MM.1S (cell line): ENCODE measurements at regions not wholly inside any gene's neighbourhood (a gene's known extent, or its start where the extent isn't known, plus 50 kb on each side); places are given as distances from the start of the nearest gene placed in this dataset.

Experiments used
- DNase-seq: peaks from one replicate; pipeline ENCODE4 v3.0.0-alpha.2; 2015
- H2AFZ ChIP-seq: fragments of 300-600 bp; sonication (generic); 2 replicates; pipeline ENCODE4 v1.6.0; 2016; ENCODE audit warnings: antibody characterized with exemption, low read length
- H3F3A ChIP-seq: fragments of 300-600 bp; sonication (generic); 2 replicates; pipeline ENCODE4 v1.6.1; 2016; ENCODE audit warnings: mild to moderate bottlenecking, antibody characterized with exemption, low read length, moderate library complexity, mixed read lengths; ENCODE audit not compliant: insufficient read depth
- H3K27ac ChIP-seq: fragments of 300-600 bp; sonication (generic); 2 replicates; pipeline ENCODE4 v1.5.1; 2016; ENCODE audit warnings: mild to moderate bottlenecking, low read length
- H3K27me3 ChIP-seq: fragments of 300-600 bp; sonication (generic); replicated peaks from 2 replicates; pipeline ENCODE4 v1.6.0; 2016; ENCODE audit warnings: low read length; ENCODE audit not compliant: insufficient read depth
- H3K36me3 ChIP-seq: fragments of 300-600 bp; sonication (generic); replicated peaks from 2 replicates; pipeline ENCODE4 v1.6.1; 2016; ENCODE audit warnings: mild to moderate bottlenecking, low read length, mixed read lengths; ENCODE audit not compliant: insufficient read depth
- H3K4me1 ChIP-seq: fragments of 300-600 bp; sonication (generic); 2 replicates; pipeline ENCODE4 v1.6.1; 2016; ENCODE audit warnings: low read length, mixed read lengths
- H3K4me2 ChIP-seq: fragments of 300-600 bp; sonication (generic); 2 replicates; pipeline ENCODE4 v1.6.0; 2016; ENCODE audit warnings: low read depth, low read length
- H3K4me3 ChIP-seq: fragments of 300-600 bp; sonication (generic); 2 replicates; pipeline ENCODE4 v1.5.1; 2016; ENCODE audit warnings: low read length, mixed read lengths
- H3K79me2 ChIP-seq: fragments of 300-600 bp; sonication (generic); 2 replicates; pipeline ENCODE4 v1.6.1; 2016; ENCODE audit warnings: mixed run types, low read length, mixed read lengths
- H3K9ac ChIP-seq: fragments of 300-600 bp; sonication (generic); 2 replicates; pipeline ENCODE4 v1.6.1; 2016; ENCODE audit warnings: low read length, mixed read lengths
- H3K9me2 ChIP-seq: fragments of 300-600 bp; sonication (generic); replicated peaks from 2 replicates; pipeline ENCODE4 v1.6.1; 2016; ENCODE audit warnings: mild to moderate bottlenecking, low read length, mixed read lengths; ENCODE audit not compliant: insufficient read depth
- H3K9me3 ChIP-seq: fragments of 300-600 bp; sonication (generic); replicated peaks from 2 replicates; pipeline ENCODE4 v1.6.1; 2016; ENCODE audit warnings: mild to moderate bottlenecking, low read length, mixed read lengths; ENCODE audit not compliant: insufficient read depth
- H4K20me1 ChIP-seq: fragments of 300-600 bp; sonication (generic); 2 replicates; pipeline ENCODE4 v1.6.1; 2016; ENCODE audit warnings: mild to moderate bottlenecking, low read length, moderate library complexity, mixed read lengths; ENCODE audit not compliant: insufficient read depth
- EZH2 ChIP-seq: fragments of 300-600 bp; sonication (generic); optimal IDR thresholded peaks from 2 replicates; pipeline ENCODE3; 2017; ENCODE audit warnings: low read depth, mild to moderate bottlenecking, antibody characterized with exemption, low read length, mixed read lengths
- EZH2phosphoT487 ChIP-seq: fragments of 300-600 bp; sonication (generic); IDR thresholded peaks from 2 replicates; pipeline ENCODE4 v1.6.1; 2018; ENCODE audit warnings: antibody characterized with exemption, low read length
- TF ChIP-seq, protein P1 (sequence below): fragments of 300-600 bp; sonication (generic); IDR thresholded peaks from 2 replicates; pipeline ENCODE4 v1.5.1; 2016; ENCODE audit warnings: antibody characterized with exemption, low read length, mixed read lengths

GRCh38 chr20:56762401-56762800 is 133.3 kb downstream of the TFAP2C start:
- H3K27ac ChIP-seq: no peak overlapping the region
- H3K9me3 ChIP-seq: no peaks in the 10 kb centered on the region
- H3K9ac ChIP-seq: no peak overlapping the region
- 0 out of 2 replicates have a peak, but pooled peaks cover 7% of the 10 kb centered on the region for H3K27me3 ChIP-seq
- no peaks in the 10 kb centered on the region for H3K36me3 ChIP-seq
- no peak overlapping the region for H2AFZ ChIP-seq
- H3K4me3 ChIP-seq: no peak overlapping the region
- H3F3A ChIP-seq: no peaks in the 10 kb centered on the region
- no peak for DNase-seq
- H3K9me2 ChIP-seq: no peaks in the 10 kb centered on the region
- TF ChIP-seq EZH2phosphoT487: no peak
- TF ChIP-seq, protein P1, sequence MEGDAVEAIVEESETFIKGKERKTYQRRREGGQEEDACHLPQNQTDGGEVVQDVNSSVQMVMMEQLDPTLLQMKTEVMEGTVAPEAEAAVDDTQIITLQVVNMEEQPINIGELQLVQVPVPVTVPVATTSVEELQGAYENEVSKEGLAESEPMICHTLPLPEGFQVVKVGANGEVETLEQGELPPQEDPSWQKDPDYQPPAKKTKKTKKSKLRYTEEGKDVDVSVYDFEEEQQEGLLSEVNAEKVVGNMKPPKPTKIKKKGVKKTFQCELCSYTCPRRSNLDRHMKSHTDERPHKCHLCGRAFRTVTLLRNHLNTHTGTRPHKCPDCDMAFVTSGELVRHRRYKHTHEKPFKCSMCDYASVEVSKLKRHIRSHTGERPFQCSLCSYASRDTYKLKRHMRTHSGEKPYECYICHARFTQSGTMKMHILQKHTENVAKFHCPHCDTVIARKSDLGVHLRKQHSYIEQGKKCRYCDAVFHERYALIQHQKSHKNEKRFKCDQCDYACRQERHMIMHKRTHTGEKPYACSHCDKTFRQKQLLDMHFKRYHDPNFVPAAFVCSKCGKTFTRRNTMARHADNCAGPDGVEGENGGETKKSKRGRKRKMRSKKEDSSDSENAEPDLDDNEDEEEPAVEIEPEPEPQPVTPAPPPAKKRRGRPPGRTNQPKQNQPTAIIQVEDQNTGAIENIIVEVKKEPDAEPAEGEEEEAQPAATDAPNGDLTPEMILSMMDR: no peak
- H3K4me2 ChIP-seq: no peak overlapping the region
- no peaks in the 10 kb centered on the region for H3K79me2 ChIP-seq
- H3K4me1 ChIP-seq: no peaks in the 10 kb centered on the region
- H4K20me1 ChIP-seq: no peaks in the 10 kb centered on the region

DNA sequence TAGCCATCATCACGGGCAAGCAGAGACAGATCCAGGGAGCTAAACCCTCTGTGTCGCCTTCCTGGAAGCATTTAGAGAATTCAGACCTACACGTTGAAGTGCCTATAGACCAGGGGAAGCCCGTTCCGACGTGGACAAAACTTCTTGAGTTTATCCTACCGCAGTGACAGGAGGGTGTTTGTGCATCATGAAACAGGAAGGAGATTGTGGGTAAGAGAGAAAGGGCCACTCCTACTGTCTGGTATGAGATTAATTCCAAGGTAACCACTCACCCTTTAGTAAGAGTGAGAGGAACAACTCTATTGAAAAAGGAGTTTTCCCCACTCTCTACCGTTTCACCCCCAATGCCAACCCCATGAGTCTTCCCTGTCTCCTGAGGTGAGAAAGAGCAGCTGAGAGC is 133.7 kb downstream of the TFAP2C start:
- H3K9me3 ChIP-seq: no peaks in the 10 kb centered on the region
- no peaks in the 10 kb centered on the region for H3K4me1 ChIP-seq
- H3K4me2 ChIP-seq: no peak overlapping the region
- H3K79me2 ChIP-seq: no peaks in the 10 kb centered on the region
- H3K4me3 ChIP-seq: no peak overlapping the region
- 0 out of 2 replicates have a peak, but pooled peaks cover 7% of the 10 kb centered on the region for H3K27me3 ChIP-seq
- H3F3A ChIP-seq: no peaks in the 10 kb centered on the region
- H3K27ac ChIP-seq: no peak overlapping the region
- no peaks in the 10 kb centered on the region for H3K9me2 ChIP-seq
- no peaks in the 10 kb centered on the region for H3K36me3 ChIP-seq
- H3K9ac ChIP-seq: no peak overlapping the region
- no peak overlapping the region for H2AFZ ChIP-seq
- no peak for DNase-seq
- TF ChIP-seq EZH2phosphoT487 (no peak), EZH2 (no peak)
- TF ChIP-seq, protein P1: no peak
- no peaks in the 10 kb centered on the region for H4K20me1 ChIP-seq

- no peaks in the 10 kb centered on the region for H3K79me2 ChIP-seq
- H3K27me3 ChIP-seq: 0 out of 2 replicates have a peak, but pooled peaks cover 7% of the 10 kb centered on the region
- DNase-seq: no peak
- no peaks in the 10 kb centered on the region for H4K20me1 ChIP-seq
- H3K27ac ChIP-seq: no peak overlapping the region
- no peaks in the 10 kb centered on the region for H3K9me2 ChIP-seq
- H3K9me3 ChIP-seq: no peaks in the 10 kb centered on the region
- no peak overlapping the region for H2AFZ ChIP-seq
- no peak overlapping the region for H3K4me3 ChIP-seq
- H3K4me1 ChIP-seq: no peaks in the 10 kb centered on the region
- no peaks in the 10 kb centered on the region for H3K36me3 ChIP-seq
- no peak overlapping the region for H3K9ac ChIP-seq
- H3F3A ChIP-seq: no peaks in the 10 kb centered on the region
- no peak overlapping the region for H3K4me2 ChIP-seq
- TF ChIP-seq, protein P1: no peak
These were observed 135.6 kb downstream of the TFAP2C start for GRCh38 chr20:56764671-56765070.
